ENCODE measurements at regions not wholly inside any gene's neighbourhood (a gene's known extent, or its start where the extent isn't known, plus 50 kb on each side); places are given as distances from the start of the nearest gene placed in this dataset.

GRCh38 chr11:10619131-10619680, 50.7 kb upstream of the LYVE1 start:
- DNase-seq (ENCODE audit: low read depth), result no peak

- DNase-seq (ENCODE audit: low read depth), result no peak
Measured at GRCh38 chr11:10618490-10618889, 50.0 kb upstream of the LYVE1 start.

All from HS-27A (cell line).